ENCODE measurements at regions not wholly inside any gene's neighbourhood (a gene's known extent, or its start where the extent isn't known, plus 50 kb on each side); places are given as distances from the start of the nearest gene placed in this dataset.

DNA sequence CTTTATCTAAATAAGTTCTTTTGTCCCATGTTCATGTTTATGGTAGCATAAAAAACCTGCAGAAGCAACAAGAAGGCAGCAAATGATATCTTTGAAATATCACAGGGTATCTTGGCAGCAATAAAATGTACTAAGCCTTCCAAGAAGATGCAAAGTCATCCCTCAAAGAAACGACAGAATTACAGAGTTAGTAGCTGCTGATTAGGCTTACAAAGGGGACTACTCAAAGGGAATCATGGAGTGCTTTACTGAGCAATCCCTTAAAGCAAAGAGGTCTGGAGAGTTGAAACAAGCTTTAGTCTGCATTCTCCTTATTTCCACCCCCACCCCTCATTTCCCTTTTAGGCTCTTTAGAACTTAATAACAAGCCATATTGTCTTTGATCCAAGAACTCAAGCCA, 935.0 kb downstream of the SQOR start:
- Histone ChIP-seq H3K4me2 (ENCODE audit: low read depth, low read length) (no peak overlapping the region), H2AFZ (ENCODE audit: low read length) (no peak overlapping the region), H3K4me3 (replicated peaks in 1 of 3; ENCODE audit: insufficient read depth in 1 of 3, low read depth in 2 of 3, low read length in 3 of 3) (no peak overlapping the region), H3K27ac (ENCODE audit: extremely low read length, insufficient read depth, low read length) (no peak overlapping the region), H3K9me3 (ENCODE audit: low read length) (peaks cover 94% of the 10 kb centered on the region), H3K27me3 (ENCODE audit: control insufficient read depth in 1 of 2, insufficient read depth in 2 of 2, low read length in 2 of 2) (no peaks in the 10 kb centered on the region), H3K79me2 (ENCODE audit: insufficient read depth, low read length) (no peaks in the 10 kb centered on the region), H3K4me1 (ENCODE audit: insufficient read depth, low read length) (no peaks in the 10 kb centered on the region), H4K20me1 (ENCODE audit: insufficient read depth, low read length) (no peaks in the 10 kb centered on the region), H3K36me3 (replicated peaks in 1 of 2; ENCODE audit: control insufficient read depth in 1 of 2, insufficient read depth in 2 of 2, low read length in 2 of 2) (no peaks in the 10 kb centered on the region), H3K9ac (ENCODE audit: insufficient read depth, low read depth, low read length) (no peak overlapping the region)
- in situ Hi-C loops (cut with HindIII; ENCODE audit: extremely low pct_ligation_motif_present, low pct_unique_long_range_greater_than_20kb): no loop called here
- no peak for FAIRE-seq
- no peak for ATAC-seq
- WGBS (ENCODE audit: low lambda C conversion rate): 0% methylated on average over 1 of the region's 1 CpG
- intact Hi-C loops (cut with micrococcal nuclease; ENCODE audit: unreplicated experiment): no loop called here
- DNase-seq (ENCODE audit: low spot score): no peak
- BruUV-seq (replicated peaks): no TSS peak
- TF ChIP-seq ZNF136 (CRISPR knock-in tag; IDR thresholded peaks at IDR 0.05; ENCODE audit: low read depth) (no peak), ZBTB3 (CRISPR knock-in tag; IDR thresholded peaks at IDR 0.05; ENCODE audit: borderline replicate concordance, low read depth) (no peak), ESRRA (CRISPR knock-in tag; IDR thresholded peaks at IDR 0.05; ENCODE audit: low read depth) (no peak), STAG1 (CRISPR knock-in tag; IDR thresholded peaks at IDR 0.05) (no peak), SMAD1 (CRISPR knock-in tag; IDR thresholded peaks at IDR 0.05; ENCODE audit: borderline replicate concordance, low read depth) (no peak)
- CTCF ChIA-PET (ENCODE audit: low intra/inter-chr PET ratio, low total read pairs): no interaction called here
- POLR2A ChIA-PET: no interaction called here

DNA sequence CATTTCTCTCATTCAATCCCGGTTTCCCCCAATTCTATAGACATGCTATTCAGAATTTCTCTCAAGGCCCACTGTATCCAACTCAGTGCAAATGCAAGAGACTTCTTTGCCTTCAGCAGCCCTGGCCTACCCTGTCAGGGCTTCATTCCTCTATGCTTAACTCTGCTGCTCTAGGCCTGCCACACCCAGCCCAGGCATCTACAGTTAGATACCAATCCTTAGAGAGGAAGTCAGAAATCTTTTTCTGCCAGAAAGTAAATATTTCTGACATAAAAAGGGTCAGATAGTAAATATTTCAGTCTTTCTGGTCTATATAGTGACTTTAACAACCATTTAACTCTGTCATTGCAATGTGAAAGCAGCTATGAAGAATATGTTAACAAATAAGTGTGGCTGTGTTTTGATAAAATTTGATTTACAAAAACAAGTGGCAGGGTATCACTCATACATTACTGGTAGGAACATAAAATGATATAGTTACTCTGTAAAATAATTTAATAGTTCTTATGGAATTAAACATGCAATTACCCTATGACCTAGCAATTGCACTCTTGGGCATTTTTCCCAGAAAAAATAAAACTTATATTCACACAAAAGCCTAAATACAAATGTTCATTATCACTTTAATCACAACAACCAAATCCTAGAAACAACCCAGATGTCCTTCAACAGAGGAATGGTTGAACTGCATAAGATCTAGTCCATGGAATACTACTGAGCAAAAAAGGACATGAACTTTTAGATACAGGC, 942.0 kb downstream of the SQOR start:
- no peak overlapping the region for H2AFZ ChIP-seq (ENCODE audit: low read length)
- no peak overlapping the region for H3K27ac ChIP-seq (ENCODE audit: extremely low read length, insufficient read depth, low read length)
- no peak for ATAC-seq
- ChIA-PET POLR2A (no interaction called here), CTCF (ENCODE audit: low intra/inter-chr PET ratio, low total read pairs) (no interaction called here)
- H3K4me2 ChIP-seq (ENCODE audit: low read depth, low read length): no peak overlapping the region
- H4K20me1 ChIP-seq (ENCODE audit: insufficient read depth, low read length): no peaks in the 10 kb centered on the region
- 0% methylated on average over 1 of the region's 1 CpG for WGBS (ENCODE audit: low lambda C conversion rate)
- no peaks in the 10 kb centered on the region for H3K79me2 ChIP-seq (ENCODE audit: insufficient read depth, low read length)
- in situ Hi-C loops (cut with HindIII; ENCODE audit: extremely low pct_ligation_motif_present, low pct_unique_long_range_greater_than_20kb): no loop called here
- no peak for DNase-seq (ENCODE audit: low spot score)
- H3K9me3 ChIP-seq (ENCODE audit: low read length): peaks cover 87% of the 10 kb centered on the region
- FAIRE-seq: no peak
- intact Hi-C loops (cut with micrococcal nuclease; ENCODE audit: unreplicated experiment): no loop called here
- no peak overlapping the region for H3K4me3 ChIP-seq (replicated peaks in 1 of 3; ENCODE audit: insufficient read depth in 1 of 3, low read depth in 2 of 3, low read length in 3 of 3)
- no peak overlapping the region for H3K9ac ChIP-seq (ENCODE audit: insufficient read depth, low read depth, low read length)
- no peaks in the 10 kb centered on the region for H3K4me1 ChIP-seq (ENCODE audit: insufficient read depth, low read length)
- no peaks in the 10 kb centered on the region for H3K27me3 ChIP-seq (ENCODE audit: control insufficient read depth in 1 of 2, insufficient read depth in 2 of 2, low read length in 2 of 2)
- no peaks in the 10 kb centered on the region for H3K36me3 ChIP-seq (replicated peaks in 1 of 2; ENCODE audit: control insufficient read depth in 1 of 2, insufficient read depth in 2 of 2, low read length in 2 of 2)
- BruUV-seq (replicated peaks): no TSS peak
- TF ChIP-seq, protein P1, sequence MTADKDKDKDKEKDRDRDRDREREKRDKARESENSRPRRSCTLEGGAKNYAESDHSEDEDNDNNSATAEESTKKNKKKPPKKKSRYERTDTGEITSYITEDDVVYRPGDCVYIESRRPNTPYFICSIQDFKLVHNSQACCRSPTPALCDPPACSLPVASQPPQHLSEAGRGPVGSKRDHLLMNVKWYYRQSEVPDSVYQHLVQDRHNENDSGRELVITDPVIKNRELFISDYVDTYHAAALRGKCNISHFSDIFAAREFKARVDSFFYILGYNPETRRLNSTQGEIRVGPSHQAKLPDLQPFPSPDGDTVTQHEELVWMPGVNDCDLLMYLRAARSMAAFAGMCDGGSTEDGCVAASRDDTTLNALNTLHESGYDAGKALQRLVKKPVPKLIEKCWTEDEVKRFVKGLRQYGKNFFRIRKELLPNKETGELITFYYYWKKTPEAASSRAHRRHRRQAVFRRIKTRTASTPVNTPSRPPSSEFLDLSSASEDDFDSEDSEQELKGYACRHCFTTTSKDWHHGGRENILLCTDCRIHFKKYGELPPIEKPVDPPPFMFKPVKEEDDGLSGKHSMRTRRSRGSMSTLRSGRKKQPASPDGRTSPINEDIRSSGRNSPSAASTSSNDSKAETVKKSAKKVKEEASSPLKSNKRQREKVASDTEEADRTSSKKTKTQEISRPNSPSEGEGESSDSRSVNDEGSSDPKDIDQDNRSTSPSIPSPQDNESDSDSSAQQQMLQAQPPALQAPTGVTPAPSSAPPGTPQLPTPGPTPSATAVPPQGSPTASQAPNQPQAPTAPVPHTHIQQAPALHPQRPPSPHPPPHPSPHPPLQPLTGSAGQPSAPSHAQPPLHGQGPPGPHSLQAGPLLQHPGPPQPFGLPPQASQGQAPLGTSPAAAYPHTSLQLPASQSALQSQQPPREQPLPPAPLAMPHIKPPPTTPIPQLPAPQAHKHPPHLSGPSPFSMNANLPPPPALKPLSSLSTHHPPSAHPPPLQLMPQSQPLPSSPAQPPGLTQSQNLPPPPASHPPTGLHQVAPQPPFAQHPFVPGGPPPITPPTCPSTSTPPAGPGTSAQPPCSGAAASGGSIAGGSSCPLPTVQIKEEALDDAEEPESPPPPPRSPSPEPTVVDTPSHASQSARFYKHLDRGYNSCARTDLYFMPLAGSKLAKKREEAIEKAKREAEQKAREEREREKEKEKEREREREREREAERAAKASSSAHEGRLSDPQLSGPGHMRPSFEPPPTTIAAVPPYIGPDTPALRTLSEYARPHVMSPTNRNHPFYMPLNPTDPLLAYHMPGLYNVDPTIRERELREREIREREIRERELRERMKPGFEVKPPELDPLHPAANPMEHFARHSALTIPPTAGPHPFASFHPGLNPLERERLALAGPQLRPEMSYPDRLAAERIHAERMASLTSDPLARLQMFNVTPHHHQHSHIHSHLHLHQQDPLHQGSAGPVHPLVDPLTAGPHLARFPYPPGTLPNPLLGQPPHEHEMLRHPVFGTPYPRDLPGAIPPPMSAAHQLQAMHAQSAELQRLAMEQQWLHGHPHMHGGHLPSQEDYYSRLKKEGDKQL (CRISPR knock-in tag; IDR thresholded peaks at IDR 0.05; ENCODE audit: low read depth): no peak
- TF ChIP-seq TBL1XR1 (IDR thresholded peaks at IDR 0.05; ENCODE audit: borderline replicate concordance, low read length, partially characterized antibody) (no peak), SMAD9 (CRISPR knock-in tag; IDR thresholded peaks at IDR 0.05) (no peak), DMAP1 (CRISPR knock-in tag; IDR thresholded peaks at IDR 0.05) (no peak), RAD51 (IDR thresholded peaks at IDR 0.05; ENCODE audit: borderline replicate concordance) (no peak)
- TF ChIP-seq, protein P2, sequence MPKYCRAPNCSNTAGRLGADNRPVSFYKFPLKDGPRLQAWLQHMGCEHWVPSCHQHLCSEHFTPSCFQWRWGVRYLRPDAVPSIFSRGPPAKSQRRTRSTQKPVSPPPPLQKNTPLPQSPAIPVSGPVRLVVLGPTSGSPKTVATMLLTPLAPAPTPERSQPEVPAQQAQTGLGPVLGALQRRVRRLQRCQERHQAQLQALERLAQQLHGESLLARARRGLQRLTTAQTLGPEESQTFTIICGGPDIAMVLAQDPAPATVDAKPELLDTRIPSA (CRISPR knock-in tag; IDR thresholded peaks at IDR 0.05; ENCODE audit: borderline replicate concordance): no peak
- TF ChIP-seq, protein P3, sequence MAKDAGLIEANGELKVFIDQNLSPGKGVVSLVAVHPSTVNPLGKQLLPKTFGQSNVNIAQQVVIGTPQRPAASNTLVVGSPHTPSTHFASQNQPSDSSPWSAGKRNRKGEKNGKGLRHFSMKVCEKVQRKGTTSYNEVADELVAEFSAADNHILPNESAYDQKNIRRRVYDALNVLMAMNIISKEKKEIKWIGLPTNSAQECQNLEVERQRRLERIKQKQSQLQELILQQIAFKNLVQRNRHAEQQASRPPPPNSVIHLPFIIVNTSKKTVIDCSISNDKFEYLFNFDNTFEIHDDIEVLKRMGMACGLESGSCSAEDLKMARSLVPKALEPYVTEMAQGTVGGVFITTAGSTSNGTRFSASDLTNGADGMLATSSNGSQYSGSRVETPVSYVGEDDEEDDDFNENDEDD (CRISPR knock-in tag; IDR thresholded peaks at IDR 0.05; ENCODE audit: borderline replicate concordance): no peak
